ENCODE measurements at regions not wholly inside any gene's neighbourhood (a gene's known extent, or its start where the extent isn't known, plus 50 kb on each side); places are given as distances from the start of the nearest gene placed in this dataset.

GRCh38 chr14:82190742-82191141 lies 657.1 kb upstream of the SEL1L start:
- DNase-seq: no peak

GRCh38 chr14:82192387-82192786 lies 658.7 kb upstream of the SEL1L start:
- DNase-seq: no peak

- DNase-seq: no peak
Observed at GRCh38 chr14:82223276-82223675, 689.6 kb upstream of the SEL1L start.

- no peak for DNase-seq
Observed at GRCh38 chr14:82224610-82225009, 691.0 kb upstream of the SEL1L start.

- no peak for DNase-seq
Observed at GRCh38 chr14:82230748-82231147, 697.1 kb upstream of the SEL1L start.

- DNase-seq: no peak
Observed at GRCh38 chr14:82238649-82239048, 705.0 kb upstream of the SEL1L start.

- no peak for DNase-seq
Observed at GRCh38 chr14:82239223-82239622, 705.6 kb upstream of the SEL1L start.

- DNase-seq: no peak
Observed at GRCh38 chr14:82244791-82245190, 711.1 kb upstream of the SEL1L start.

- no peak for DNase-seq
Observed at GRCh38 chr14:82251494-82251893, 717.8 kb upstream of the SEL1L start.

GRCh38 chr14:82270286-82270685 lies 736.6 kb upstream of the SEL1L start:
- DNase-seq: no peak

GRCh38 chr14:82298811-82299210 lies 765.2 kb upstream of the SEL1L start:
- DNase-seq: no peak

GRCh38 chr14:82309199-82309598 lies 775.5 kb upstream of the SEL1L start:
- DNase-seq: no peak

- peak; percentile 98 for DNase-seq
Observed at GRCh38 chr14:82313889-82314288, 780.2 kb upstream of the SEL1L start.

- no peak for DNase-seq
Observed at GRCh38 chr14:82328442-82328841, 794.8 kb upstream of the SEL1L start.

GRCh38 chr14:82341261-82341810 lies 807.7 kb upstream of the SEL1L start:
- no peak for DNase-seq

GRCh38 chr14:82342596-82342995 lies 808.9 kb upstream of the SEL1L start:
- no peak for DNase-seq

- no peak for DNase-seq
Observed at GRCh38 chr14:82345184-82345583, 811.5 kb upstream of the SEL1L start.

- no peak for DNase-seq
Observed at GRCh38 chr14:82354126-82354525, 820.5 kb upstream of the SEL1L start.

- no peak for DNase-seq
Observed at GRCh38 chr14:82359201-82359600, 825.5 kb upstream of the SEL1L start.

- DNase-seq: no peak
Observed at GRCh38 chr14:82362452-82362851, 828.8 kb upstream of the SEL1L start.

- DNase-seq: no peak
Observed at GRCh38 chr14:82365471-82365870, 831.8 kb upstream of the SEL1L start.

GRCh38 chr14:82366803-82367202 lies 833.1 kb upstream of the SEL1L start:
- DNase-seq: no peak

GRCh38 chr14:82379291-82379690 lies 845.6 kb upstream of the SEL1L start:
- DNase-seq: no peak

GRCh38 chr14:82385048-82385447 lies 851.4 kb upstream of the SEL1L start:
- peak; percentile 95 for DNase-seq

GRCh38 chr14:82387699-82388098 lies 854.0 kb upstream of the SEL1L start:
- no peak for DNase-seq

GRCh38 chr14:82388488-82388887 lies 854.8 kb upstream of the SEL1L start:
- no peak for DNase-seq
